HS-27A (cell line): ENCODE measurements at regions not wholly inside any gene's neighbourhood (a gene's known extent, or its start where the extent isn't known, plus 50 kb on each side); places are given as distances from the start of the nearest gene placed in this dataset.
"Not testable (repeated sequence)": the region's sequence is repeated elsewhere in the genome, so short reads cannot be mapped to it uniquely, and the experiment has no call there.

Experiments used
- DNase-seq: peaks from one replicate; pipeline ENCODE4 v3.0.0-alpha.2; 2012; ENCODE audit warnings: low read depth, missing footprints

- no peak for DNase-seq
Measured at GRCh38 chr12:124651516-124652273, 84.3 kb upstream of the NCOR2 start.

GRCh38 chr12:124650912-124651311 is 83.5 kb upstream of the NCOR2 start:
- no peak for DNase-seq

- DNase-seq = no peak
Measured at GRCh38 chr12:124648710-124649384, 81.4 kb upstream of the NCOR2 start.

DNA sequence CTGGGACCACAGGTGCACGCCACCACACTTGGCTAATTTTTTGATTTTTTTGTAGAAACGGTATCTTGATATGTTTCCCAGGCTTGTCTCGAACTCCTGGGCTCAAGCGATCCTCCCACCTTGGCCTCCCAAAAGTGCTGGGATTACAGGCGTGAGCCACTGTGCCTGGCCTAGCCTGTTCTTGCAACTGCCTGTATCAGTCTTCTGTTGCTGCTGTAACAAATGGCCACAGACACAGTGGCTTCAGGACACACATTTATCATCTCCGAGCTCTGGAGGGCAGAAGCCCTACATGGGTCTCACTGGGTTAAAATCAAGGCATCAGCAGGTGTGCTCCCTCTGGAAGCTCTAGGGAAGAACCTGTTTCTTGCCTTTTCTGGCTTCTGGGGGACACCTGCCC is 79.9 kb upstream of the NCOR2 start:
- DNase-seq = no peak

- no peak for DNase-seq
Measured at GRCh38 chr12:124646385-124647230, 79.2 kb upstream of the NCOR2 start.

DNA sequence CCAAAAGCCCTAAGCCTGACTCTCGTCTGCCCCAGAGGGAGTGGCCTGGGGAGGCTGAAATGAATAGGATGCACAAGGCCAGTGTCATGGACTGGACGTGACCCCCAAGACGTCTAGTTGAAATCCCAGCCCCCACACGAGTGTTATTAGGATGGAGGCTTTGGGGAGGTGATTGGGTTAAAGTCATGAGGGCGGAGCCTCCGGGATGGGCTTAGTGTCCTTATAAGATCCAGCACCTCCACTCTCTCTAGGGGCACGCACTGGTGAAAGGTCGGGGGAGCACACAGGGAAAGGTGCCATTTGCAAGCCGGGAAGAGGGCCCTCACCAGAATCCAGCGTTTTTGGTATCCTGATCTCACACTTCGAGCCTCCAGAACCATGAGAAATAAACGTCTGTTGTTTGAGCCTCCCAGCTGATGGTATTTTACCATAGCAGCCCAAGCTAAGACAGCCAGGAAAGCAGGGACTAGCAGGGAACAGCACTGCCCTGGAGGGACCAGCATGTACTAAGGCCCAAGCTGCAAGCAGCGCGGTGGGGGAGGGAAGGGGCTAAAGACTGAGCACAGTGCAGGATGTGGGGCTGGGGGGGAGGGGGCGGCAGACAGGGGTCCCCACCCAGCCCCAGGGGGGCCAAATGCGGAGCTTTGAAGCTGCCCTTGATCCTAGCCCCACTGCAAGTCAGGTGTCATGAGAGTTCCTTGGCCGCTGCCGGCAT is 78.3 kb upstream of the NCOR2 start:
- no peak for DNase-seq

GRCh38 chr12:124643768-124644167 is 76.4 kb upstream of the NCOR2 start:
- DNase-seq = not testable (repeated sequence)

GRCh38 chr12:124642105-124642504 is 74.7 kb upstream of the NCOR2 start:
- DNase-seq = no peak

- DNase-seq = no peak
Measured at GRCh38 chr12:124641591-124641990, 74.2 kb upstream of the NCOR2 start.

GRCh38 chr12:124640056-124640455 is 72.6 kb upstream of the NCOR2 start:
- DNase-seq = peak; percentile 15

- no peak for DNase-seq
Measured at GRCh38 chr12:124639122-124639806, 71.9 kb upstream of the NCOR2 start.

DNA sequence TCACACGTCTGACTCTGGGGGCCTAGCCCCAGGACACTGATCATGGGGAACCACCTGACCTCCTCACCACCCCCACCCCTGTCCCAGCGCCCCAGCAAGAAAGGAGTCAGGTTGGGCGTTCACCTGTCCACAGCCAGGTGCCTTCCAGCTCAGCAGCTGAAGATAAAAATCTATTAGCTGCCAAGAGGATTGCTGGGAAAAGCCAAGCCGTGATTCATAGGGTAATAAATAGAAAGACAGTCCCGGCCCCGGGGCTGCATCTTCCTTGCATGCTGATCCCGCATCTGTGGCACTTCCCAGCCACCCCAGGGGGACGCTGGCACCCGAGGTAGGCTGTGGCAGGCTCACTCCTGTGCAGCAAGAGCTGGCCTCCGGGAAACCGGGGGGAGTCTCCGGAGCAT is 70.2 kb upstream of the NCOR2 start:
- DNase-seq = no peak

- no peak for DNase-seq
Measured at GRCh38 chr12:124637163-124637562, 69.8 kb upstream of the NCOR2 start.

GRCh38 chr12:124636138-124636978 is 68.9 kb upstream of the NCOR2 start:
- DNase-seq = peak; percentile 27

- no peak for DNase-seq
Measured at GRCh38 chr12:124635316-124635715, 67.9 kb upstream of the NCOR2 start.

DNA sequence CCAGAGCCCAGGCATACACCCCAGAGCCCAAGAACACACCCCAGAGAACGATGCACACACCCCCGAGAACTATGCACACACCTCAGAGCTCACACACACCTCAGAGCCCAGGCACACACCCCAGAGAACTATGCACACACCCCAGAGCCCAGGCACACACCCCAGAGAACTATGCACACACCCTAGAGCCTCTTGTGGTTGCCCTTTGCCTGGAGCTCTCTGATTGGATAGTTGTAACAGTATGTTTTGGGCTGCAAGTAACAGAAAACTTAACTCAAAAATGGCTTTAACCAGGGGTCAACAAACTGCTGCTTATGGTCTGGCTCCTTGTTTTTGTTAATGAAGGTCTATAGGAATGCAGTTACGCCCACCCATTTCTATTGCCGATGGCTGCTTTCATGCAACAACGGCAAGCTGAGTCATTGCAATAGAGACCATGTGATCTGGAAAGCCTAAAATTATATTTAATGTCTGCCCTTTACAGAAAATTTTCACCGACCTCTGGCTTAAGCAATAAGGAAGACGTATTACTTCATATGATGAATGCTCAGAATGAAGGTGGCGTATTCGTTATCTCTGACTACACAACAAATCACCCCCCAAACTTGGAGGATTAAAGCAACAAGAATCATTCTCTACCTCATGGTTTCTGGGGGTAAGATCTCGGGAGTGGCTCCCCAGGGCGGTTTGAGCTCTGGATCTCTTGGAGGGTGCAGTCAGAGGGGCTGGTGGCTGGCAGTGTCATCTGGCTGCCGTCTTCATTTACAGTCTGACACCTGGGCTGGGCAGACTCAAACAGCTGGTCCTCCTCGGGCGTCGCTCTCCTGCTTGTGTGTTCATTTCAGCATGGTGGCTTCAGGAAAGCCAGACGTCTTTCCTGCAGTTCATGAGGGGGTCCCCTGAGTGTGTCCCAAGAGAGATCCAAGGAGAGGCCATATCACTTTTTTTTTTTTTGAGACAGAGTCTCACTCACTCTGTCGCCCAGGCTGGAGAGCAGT is 66.3 kb upstream of the NCOR2 start:
- no peak for DNase-seq

DNA sequence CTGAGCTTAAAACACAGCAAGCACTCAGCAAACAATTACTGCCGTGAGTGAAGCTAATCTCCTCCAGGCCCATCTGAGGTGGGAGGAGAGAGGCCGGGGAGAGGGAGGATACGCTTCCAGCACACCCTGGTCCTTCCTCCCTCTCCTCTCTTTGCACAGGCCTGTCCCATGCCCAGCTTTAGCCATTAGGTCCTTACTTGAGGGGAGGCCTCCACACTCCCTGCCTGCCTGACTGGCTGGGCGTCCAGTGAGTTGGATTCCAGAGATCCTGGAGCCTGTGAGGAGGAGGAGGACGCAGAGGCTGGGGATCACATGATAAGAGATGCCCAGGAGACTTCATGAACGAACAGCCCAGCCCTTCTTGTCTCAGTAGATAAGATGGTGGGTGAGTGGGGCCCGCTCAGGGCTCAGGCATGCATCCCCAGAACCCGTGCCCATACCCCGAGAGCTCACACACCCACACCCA is 65.1 kb upstream of the NCOR2 start:
- DNase-seq = no peak

DNA sequence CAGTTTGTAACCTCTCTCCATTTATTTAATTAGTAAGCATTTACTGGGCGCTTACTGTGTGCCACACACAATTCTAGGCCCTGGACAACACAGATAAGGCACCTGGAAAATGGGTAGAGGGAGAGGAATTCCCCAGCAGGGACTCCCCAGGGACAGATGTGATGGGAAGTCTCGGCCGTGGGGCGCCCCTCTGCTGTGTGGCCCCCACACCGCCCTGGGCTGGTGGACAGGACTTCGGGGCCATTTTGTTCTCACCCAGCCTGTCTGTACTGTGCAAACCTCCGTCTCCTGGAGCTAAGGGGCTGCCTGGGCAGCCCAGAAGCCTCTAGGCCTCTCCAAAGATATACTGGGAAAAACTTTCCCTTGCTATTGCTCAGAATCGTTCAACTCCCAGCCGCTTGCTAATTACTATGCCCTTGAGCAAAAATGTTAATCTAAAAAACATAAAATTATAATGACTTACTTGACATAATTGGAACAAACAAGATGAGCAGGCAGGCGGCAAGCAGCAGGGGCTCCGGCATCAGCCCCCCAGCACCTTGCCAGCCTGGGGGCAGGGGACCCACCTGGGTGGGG is 64.4 kb upstream of the NCOR2 start:
- DNase-seq = no peak

- no peak for DNase-seq
Measured at GRCh38 chr12:124630791-124631313, 63.4 kb upstream of the NCOR2 start.
